Ammon's horn (tissue), 1 donor: ENCODE measurements at regions not wholly inside any gene's neighbourhood (a gene's known extent, or its start where the extent isn't known, plus 50 kb on each side); places are given as distances from the start of the nearest gene placed in this dataset.

Experiments used
- DNase-seq: peaks from one replicate; pipeline ENCODE4 v3.0.0-alpha.2; 2016; ENCODE audit warnings: low spot score

DNA sequence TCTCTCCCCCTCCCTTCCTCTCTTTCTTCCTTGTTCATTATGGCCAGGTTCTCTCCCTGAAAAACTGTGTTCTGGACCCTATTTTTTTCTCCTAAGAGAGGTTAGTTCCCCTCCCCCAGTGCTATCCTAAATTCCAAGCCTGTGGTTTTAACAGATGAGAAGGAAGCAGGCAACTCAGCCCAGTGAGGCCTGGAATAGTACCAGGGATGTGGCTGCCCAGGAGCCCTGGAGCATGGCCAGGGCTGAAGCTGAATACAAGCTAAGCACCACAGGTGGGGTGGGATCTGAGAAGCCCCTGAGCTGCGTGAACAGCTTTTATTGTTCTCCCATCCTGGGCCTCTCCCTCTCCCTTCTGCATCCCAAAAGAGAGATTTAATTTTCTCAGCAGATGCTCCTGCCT lies 1581.3 kb upstream of the TMEM132C start:
- DNase-seq: no peak

DNA sequence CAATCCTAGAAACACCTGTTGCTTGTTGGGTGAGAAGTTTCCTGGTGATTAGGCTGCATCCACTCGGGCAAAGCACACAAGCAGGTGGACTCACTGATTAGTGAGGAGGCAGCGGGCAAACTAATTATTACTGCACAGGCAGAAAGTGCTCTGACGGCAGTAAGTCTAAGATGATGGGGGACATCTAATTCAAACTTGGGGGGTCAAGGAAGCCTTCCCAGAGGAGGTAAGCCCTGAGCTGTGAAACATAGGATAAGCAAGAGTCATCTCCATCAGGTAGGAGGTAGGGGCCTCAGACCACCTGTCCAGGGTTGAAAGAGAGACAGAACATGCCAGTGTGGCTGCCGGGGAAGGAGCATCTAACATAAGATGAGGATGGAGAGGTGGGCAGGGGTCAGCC lies 1578.4 kb upstream of the TMEM132C start:
- no peak for DNase-seq

DNA sequence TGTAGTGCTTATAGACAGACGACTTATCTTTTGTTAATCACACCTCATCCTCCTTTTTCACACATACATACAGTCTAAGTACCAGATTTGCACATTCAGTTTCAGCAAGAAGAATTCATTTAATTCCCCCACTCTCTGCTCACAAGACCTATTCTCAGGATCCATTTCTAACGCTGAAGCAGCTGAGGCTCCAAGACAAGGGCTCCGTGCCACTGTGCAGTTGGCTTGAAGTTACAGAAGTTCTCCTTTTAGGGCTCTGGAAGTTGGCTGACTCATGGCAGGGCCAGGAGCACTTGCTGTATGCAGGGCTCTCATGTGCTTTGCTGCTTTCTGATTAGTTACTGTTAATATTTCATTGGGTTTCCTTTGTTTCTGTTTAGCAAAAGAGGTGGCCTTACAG lies 1566.9 kb upstream of the TMEM132C start:
- no peak for DNase-seq

DNA sequence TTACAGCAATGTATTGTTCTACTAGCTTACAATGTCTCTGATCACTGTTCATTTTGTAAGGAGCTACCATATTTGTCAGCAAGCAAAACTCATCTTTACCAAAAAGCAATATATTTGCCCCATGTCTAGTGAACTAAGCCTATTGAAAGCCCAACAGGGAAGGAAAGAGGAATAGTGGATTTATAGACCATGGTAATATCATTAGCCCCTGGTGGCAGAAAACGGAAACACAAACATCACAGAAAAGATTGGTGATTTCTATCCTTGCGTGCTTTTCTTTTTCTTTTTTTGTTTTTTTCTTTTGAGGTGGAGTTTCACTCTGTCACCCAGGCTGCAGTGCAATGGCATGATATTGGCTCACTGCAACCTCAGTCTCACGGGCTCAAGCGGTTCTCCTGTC lies 1562.4 kb upstream of the TMEM132C start:
- no peak for DNase-seq

DNA sequence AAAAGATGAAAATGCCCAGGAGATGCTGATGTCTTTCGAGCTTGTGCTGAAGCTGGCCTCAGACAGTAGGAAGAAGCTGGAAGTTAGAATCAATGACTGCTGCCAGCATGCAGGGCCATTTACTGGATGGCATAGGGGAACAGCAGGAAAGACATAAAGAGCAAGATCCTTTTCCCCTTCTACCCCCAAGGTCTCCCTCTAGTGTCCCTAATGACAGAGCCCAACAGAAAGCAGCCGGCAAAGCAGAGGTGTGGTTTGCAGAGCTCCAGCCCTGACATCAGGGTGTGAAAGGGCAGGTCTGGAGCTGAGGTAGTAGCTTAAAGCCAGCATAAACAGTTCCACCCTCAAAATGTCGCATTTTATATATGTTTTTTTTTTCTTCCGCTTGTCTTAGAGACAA lies 1560.7 kb upstream of the TMEM132C start:
- no peak for DNase-seq

DNA sequence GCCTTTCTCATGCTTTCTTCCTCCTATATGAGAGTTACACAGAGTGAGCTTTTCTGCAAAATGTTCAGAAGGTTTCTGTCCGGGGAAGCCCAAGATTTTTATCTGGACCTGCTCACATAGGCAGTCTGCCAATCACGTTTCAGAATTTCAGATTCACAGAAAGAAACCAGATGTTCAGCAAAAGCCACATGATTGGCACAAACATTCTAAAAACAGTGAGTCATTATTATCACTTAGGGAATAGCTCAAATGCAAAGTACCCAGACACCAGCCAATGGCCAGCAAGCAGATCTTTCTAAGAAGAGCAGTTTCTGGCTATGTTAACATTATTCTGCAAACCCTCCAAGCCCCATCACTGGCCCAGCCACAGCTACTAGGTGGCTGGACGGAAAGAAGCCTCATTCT lies 1558.5 kb upstream of the TMEM132C start:
- DNase-seq: no peak

DNA sequence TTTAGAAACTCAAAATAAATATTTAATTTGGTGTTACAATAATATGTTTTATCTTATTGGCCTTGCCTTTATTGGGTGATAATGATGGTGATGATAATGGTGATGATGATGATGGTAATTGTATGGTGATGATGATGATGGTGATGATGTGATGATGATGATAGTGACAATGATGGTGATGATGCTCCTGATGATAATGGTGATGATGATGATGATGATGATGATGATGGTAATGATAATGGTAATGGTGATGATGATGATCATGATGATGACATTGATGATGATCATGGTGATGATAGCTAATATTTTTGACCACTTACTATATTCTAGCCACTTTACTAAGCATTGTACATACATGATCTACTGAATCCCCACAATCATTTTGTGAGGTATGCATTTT lies 1548.6 kb upstream of the TMEM132C start:
- no peak for DNase-seq

DNA sequence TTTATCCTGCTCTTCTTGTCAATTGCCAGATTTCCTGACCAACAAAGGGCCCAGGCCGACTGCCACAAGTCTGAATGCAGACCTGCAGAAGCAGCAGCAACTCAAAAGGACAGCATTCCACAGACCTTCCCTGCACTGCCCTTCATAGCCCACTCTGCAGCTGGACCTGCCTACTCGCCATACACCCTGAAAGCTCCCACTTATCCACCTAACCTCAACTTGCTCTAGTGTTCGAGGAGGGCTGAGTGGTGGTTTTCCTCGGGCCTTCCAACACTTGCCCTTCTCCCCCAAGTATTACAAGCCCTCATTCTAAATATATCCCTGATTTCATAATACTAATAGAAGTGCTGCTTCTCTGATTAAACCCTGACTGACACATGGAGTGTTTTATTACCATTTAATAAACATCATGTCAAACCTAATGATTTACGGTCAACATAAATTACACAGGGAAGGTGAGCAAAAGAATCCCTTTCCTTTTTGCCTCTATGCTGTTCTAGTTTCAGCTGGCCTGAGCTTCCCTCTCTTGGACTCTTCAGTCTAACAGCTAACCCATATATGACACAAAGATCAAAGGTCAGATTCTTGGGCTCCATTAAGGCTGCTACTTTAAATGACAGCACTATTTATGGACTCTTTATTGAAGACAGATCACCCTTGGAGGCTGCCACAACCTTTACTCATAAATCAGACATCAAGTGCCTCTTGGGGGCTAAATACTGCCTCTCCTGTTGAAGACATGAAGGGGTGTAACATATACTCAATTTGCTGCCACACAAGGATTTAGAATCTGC lies 1546.9 kb upstream of the TMEM132C start:
- no peak for DNase-seq

DNA sequence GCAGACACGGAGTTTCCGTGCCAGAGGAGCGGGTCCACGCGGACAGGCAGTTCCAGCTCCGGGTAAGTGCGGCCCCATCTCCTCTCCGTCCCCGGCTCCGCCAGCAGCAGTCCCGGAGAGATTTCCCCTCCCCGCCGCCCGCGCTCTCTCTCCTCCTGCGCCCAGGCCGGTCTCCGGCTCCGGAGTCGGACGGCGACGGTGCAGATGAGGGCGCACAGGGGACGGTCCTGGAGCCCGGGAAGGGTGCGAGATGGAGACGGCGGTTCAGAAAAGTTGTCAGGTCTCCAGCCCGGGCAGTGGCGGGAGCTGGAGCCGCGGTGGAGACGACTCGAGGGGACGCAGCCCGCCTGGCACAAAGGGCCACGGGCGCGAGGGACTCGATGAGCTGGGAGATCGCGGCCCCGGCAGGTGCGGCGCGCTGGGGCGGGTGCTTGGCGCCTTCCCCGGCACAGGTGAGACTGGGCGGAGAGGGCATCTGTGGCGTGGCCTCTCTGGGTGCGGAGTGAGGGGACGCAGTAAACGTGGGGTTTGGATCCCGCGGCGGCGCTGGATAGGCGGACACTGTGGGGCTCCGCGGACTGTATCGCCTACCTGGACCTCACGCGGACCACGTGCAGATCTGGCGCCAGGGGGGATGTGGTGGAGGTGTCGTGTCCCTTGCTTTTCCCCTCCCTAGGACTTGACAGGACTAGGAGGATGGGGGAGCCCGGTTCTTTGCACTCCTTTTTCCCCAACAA lies 1540.3 kb upstream of the TMEM132C start:
- DNase-seq: no peak

DNA sequence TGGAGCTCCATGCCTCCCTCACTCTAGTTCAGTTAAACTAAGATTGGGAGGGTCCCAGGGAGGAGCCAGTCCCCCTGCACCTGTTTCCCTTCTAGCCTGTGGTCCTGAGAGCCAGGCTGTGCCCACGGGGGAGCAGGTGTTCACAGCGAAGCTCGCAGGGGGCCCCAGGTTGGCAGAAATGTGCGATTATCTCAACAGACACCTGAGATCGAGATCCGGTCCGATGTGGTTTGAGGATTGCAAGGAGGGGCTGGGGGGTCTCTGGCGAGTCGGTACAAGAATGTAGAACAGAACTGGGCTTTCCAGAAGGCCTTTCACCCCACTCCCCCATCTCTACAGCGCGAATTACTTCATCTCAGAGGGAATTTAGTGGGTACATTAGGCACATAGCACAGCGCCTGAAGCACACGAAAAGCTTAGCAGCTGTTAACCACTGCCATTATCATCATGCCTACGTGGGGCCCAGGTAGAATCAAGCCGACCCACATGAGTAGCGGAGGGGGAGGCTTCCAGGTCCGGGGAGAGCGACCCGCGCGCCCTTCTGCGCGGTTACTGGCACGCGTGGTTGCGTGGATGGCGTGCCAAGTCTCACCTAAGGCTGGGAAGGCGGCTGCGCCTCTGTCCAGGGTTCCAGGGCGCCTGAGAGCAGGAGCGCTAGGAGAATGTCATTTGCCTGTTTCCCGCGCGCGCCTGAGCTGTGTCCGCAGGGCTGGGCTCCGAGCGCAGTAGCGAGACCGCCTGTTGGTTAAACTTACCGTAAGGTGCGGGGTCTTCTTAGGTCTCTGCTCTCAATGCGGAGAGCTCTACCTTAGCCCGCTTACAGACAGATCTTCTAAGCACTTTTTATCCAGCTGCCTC lies 1539.5 kb upstream of the TMEM132C start:
- DNase-seq: no peak

DNA sequence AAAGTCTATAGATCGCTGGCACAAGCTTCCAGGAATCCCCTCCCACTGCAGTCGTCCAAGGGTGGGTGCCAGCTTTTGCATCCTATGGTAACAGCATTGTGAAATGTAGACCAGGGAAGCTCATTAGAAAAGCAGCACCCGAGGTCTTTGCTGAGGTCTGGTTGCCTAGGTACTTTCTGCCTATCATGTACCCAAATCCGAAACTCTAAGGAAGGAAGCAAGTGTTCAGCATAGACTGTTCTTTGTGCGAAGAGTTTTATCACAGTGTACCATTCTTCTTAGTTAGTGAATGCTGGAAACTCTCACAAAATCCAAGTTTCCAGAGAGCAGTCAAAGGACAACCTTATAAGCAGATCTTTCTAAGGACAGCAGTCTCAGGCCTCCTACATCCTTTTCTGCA lies 1532.7 kb upstream of the TMEM132C start:
- DNase-seq: no peak

DNA sequence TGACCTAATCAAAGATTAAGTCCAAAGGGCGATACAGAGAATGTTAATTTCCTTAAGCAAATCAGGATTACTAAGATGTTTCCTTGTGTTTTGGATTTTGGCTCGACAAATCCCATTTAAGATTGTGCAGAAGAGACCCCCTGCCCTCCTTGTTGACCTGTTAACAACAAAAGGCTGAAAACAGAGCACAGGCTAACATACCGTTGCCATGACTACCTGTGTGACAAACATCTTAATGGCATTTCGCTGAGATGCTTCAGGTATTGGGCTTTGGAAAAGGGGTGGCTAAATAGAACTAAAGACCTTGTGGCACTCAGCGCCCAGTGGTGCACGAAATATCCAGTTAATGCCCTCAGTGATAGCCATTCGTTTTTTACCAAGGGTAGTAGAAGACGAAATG lies 1532.3 kb upstream of the TMEM132C start:
- DNase-seq: no peak

DNA sequence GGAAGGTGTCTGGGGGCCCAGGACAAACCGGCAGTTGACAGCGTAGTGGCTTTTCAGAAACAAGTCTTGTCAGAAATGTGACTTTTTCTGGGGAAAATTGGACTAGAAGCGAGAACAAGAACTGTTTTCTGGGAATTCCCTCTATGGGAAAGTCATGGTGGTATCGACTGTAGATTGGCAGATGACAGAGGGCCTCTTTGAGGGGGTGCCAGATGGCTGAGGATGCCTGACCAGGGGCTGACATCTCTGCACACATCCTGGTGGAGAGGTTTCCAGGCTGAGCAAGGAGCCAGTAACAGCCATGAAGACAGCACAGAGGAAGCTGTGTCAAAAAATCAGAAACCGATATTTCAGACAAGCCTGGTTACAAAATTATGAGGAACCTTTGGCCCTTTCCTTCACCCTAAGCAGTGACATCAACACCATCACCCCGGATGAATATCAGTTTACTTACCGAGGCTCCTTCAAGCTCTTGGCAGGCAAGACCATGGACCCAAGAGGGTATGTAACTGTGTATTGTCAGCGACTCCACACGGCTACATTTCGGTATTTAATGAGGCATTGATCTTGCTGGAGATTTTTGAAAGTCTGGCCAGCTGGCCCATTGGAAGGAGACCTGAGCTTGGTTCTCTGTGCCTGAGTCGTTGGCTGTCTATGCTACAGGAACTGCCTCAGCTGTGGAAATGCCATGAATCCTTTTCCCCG lies 1525.3 kb upstream of the TMEM132C start:
- peak; percentile 31 for DNase-seq

DNA sequence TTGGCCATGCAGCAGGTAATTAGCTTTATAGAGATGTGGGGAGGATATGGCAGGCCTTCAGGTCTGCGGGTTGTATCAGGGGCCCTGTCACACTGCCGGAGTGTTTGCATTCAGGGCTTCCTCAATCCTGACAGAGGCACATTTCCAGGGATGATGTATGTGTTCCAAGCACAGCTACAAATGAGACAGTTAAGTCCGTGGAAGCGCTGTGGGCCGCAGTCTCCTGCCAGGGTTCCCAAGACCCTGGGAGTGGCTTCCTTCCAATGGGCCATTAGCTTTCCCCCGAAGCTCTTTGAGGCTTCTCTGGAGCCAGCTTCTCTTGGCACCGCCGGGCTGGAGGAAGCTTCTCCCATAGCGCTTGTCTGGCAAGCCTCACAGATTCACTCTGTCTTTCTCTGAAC lies 1524.7 kb upstream of the TMEM132C start:
- DNase-seq: peak; percentile 75

DNA sequence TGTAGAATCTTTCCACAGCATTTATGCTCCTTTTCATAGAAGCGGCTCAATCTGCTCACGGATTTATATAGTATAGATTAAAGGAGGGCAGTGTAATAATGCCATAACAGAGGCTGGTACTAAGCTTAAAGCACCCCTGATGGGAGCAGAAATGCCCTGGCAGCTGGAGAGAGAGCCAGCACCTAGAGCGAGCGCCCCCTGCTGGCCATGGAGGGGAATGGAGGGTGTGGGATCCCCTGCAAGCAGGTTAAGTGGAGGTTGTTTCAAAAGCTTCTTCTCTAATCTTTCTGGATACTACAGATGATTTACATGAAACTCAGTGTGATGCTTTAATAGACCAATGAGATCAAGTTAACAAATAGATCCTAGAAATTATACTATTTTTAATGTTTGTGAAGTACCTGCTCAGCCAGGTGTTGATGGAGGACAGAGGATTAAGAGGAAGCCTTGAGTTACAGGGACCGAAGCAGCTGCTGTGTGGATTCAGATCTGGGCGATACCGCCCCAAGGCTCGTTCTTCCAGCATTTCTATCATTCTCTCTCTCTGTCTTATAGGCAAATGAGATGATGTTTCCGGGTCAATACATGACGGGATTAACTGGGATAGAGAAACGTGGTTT lies 1519.3 kb upstream of the TMEM132C start:
- peak; percentile 26 for DNase-seq

DNA sequence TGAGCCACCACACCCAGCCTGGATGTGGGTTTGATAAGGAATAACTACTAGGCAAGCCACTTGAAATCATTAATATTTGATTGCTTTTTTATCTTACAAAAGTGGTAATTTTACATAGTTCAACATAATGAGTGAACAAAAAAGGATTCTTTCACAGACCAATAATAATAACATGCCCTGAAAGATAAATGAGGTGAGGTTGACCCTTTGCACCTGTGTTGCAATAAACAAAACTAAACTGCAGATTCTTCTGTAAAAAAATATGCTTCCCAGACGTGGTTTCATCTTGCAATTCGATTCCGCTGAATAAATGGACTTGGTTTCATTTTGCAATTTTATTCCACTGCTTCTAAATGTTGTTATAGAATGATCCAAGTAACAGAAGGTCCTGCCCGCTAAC lies 1514.9 kb upstream of the TMEM132C start:
- DNase-seq: no peak

DNA sequence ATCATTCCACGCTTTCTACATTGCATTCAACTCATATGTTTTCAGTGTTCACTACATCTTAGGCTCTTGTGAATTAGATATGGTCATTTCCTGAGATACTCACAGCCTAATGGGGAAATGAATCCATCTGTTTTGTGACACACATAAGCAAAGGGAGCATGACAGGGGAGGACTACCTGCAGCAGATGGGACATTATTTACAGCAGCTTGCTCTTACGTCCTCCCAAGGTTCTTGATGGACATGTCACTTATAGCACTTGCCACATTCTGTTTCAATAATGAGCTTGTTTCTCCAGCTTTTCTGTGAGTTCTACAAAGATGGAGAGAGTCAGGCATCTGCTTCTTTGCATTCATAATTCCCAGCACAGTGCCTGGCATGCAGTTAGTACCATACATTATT lies 1509.6 kb upstream of the TMEM132C start:
- no peak for DNase-seq

DNA sequence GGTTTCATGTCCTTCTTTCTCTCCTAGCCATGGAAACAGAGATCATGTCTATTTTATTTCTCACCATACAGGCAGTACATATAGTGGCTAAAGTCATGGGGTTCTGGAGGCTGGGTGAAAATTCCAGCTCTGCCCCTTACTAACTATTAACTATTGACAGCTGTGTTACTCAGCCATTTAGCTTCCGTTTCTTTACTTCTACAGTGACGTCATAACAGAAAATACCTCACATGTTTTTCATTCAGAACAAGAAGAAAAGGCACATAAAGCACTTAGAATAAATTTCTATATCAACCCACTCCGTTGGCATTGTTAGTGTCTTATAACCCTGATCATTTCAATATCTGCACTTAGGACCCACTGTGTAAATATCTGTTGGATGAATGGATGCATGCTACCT lies 1506.9 kb upstream of the TMEM132C start:
- DNase-seq: no peak

DNA sequence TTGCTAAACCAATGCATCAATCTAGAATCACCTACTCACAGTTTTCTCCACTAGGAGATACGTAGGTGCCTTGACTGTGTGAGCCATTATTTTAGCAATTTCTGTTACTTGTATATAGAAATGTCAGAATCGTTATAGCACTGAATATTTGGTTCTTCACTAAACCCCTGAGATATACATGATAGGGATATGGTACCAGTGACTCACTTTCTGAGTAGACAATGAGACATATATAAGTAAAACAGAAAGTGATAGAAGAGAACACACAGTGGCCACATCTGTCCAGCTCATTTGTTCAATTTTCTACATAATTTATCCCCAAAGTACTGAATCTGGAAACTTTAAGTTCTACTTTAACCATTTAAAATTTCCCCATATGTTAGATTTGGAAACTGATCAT lies 1505.5 kb upstream of the TMEM132C start:
- DNase-seq: no peak

DNA sequence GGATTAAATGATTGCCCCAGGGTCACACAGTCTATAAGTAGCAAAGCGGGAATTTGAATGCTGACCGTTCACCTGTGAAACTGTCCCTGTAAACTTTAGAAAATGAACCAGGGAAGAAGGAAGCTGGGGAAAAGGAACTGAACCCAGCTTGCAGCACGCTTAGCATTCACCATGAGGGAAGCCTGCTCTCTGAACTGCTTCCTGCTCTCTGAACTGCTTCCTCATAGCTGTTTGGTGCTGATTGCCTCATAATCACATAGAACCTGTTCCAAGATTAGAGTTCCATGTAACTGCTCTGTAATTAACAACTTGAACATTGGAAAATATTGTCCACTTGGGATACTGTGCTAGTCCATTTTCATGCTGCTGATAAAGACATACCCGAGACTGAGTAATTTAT lies 1504.8 kb upstream of the TMEM132C start:
- DNase-seq: no peak

DNA sequence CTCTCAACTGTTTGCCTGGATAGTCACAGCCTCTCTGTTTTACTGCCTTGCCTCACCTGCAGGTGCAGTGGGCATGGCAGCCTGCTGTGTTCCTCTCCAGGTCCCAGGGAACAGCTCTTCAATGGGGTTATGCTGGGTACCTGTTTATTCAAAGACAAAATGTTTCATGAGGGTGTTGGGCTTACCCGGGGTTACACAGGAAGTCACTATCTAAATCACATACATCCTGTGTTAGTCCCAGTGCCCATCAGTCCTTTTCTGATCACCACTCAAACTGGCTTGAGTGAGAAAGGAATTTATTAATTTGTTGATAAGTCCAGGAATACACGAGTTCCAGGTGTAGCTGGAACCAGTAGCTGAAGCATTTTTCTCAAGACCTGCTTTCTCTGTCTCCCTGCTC lies 1503.6 kb upstream of the TMEM132C start:
- DNase-seq: no peak

DNA sequence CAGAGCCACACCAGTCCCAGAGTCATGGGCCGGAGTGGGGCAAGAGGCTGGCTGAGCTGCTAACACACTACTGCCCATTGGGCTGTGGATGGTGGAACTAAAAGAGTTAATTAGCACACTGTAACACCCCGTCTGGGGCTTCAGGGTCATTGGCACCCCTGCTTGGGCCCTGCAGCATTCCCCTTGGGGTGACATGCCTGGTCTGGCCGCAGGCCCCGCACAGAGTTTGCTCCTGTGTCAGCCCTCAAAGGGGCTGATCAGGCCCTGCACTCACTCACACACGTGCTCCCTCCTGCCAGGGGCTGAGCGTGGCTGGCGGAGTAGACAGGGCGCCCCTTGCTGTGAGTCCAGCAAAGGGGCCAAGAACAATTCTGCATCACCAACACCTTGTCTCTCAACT lies 1499.6 kb upstream of the TMEM132C start:
- DNase-seq: no peak
